T-helper 17 cell (primary cell): ENCODE measurements at regions not wholly inside any gene's neighbourhood (a gene's known extent, or its start where the extent isn't known, plus 50 kb on each side); places are given as distances from the start of the nearest gene placed in this dataset.

Source experiments
- ATAC-seq: fragments of 150-1000 bp; cut with Tn5 transposase; 2 replicates; pipeline ENCODE4 v1.10.0; 2021; ENCODE audit warnings: mild to moderate bottlenecking, moderate library complexity
- DNase-seq, 3 donors: peaks; one replicate each; pipeline versions ENCODE4 v3.0.0 to v3.0.0-alpha.2; 2020 to 2021
- H3K9me3 ChIP-seq: one replicate; pipeline ENCODE4 v1.7.0; 2013; ENCODE audit warnings: low read length, mild to moderate bottlenecking; ENCODE audit not compliant: control insufficient read depth, poor library complexity, severe bottlenecking
- H3K27ac Mint-ChIP-seq: one replicate; pipeline ENCODE4 v1.8.0; 2022; ENCODE audit warnings: mild to moderate bottlenecking, moderate library complexity, mixed read lengths
- H3K27me3 Mint-ChIP-seq: one replicate; pipeline ENCODE4 v1.8.0; 2022; ENCODE audit warnings: mixed read lengths
- H3K36me3 Mint-ChIP-seq: one replicate; pipeline ENCODE4 v1.8.0; 2022; ENCODE audit warnings: low read depth, mixed read lengths
- H3K4me1 Mint-ChIP-seq: one replicate; pipeline ENCODE4 v1.8.0; 2022; ENCODE audit warnings: mild to moderate bottlenecking, mixed read lengths
- H3K4me3 Mint-ChIP-seq: one replicate; pipeline ENCODE4 v1.8.0; 2022; ENCODE audit warnings: mild to moderate bottlenecking, moderate library complexity, mixed read lengths

- DNase-seq (no peak), ATAC-seq (no peak)
- Mint-ChIP-seq H3K4me1 (no peaks in the 10 kb centered on the region), H3K27me3 (no peaks in the 10 kb centered on the region), H3K4me3 (no peak overlapping the region), H3K27ac (no peak overlapping the region), H3K36me3 (no peaks in the 10 kb centered on the region)
- no peaks in the 10 kb centered on the region for H3K9me3 ChIP-seq
These were observed 1406.3 kb upstream of the CELF4 start for GRCh38 chr18:38971881-38972280.

- Mint-ChIP-seq H3K4me3 (no peak overlapping the region), H3K27me3 (peaks cover 26% of the 10 kb centered on the region), H3K4me1 (no peaks in the 10 kb centered on the region), H3K27ac (no peak overlapping the region), H3K36me3 (no peaks in the 10 kb centered on the region)
- DNase-seq (no peak), ATAC-seq (no peak)
- H3K9me3 ChIP-seq: no peaks in the 10 kb centered on the region
These were observed 1401.2 kb upstream of the CELF4 start for GRCh38 chr18:38966841-38967240.

GRCh38 chr18:38963943-38964660, 1398.5 kb upstream of the CELF4 start:
- no peak for ATAC-seq
- Mint-ChIP-seq H3K27ac (no peak overlapping the region), H3K36me3 (no peaks in the 10 kb centered on the region), H3K4me1 (no peaks in the 10 kb centered on the region), H3K27me3 (peaks cover 27% of the 10 kb centered on the region), H3K4me3 (no peak overlapping the region)
- H3K9me3 ChIP-seq: no peaks in the 10 kb centered on the region
- DNase-seq: no peak

GRCh38 chr18:38961880-38962279, 1396.3 kb upstream of the CELF4 start:
- no peak overlapping the region for H3K4me3 Mint-ChIP-seq
- no peak overlapping the region for H3K27ac Mint-ChIP-seq
- H3K27me3 Mint-ChIP-seq: peaks cover 32% of the 10 kb centered on the region
- DNase-seq (no peak), ATAC-seq (no peak)
- H3K4me1 Mint-ChIP-seq: no peaks in the 10 kb centered on the region
- no peaks in the 10 kb centered on the region for H3K36me3 Mint-ChIP-seq
- no peaks in the 10 kb centered on the region for H3K9me3 ChIP-seq

- H3K4me3 Mint-ChIP-seq: no peak overlapping the region
- H3K4me1 Mint-ChIP-seq: no peaks in the 10 kb centered on the region
- no peak for ATAC-seq
- DNase-seq: no peak
- H3K27me3 Mint-ChIP-seq: peaks cover 21% of the 10 kb centered on the region
- no peaks in the 10 kb centered on the region for H3K36me3 Mint-ChIP-seq
- no peaks in the 10 kb centered on the region for H3K9me3 ChIP-seq
- H3K27ac Mint-ChIP-seq: no peak overlapping the region
These were observed 1392.1 kb upstream of the CELF4 start for GRCh38 chr18:38957736-38958135.

GRCh38 chr18:38956068-38956467, 1390.5 kb upstream of the CELF4 start:
- H3K9me3 ChIP-seq: no peaks in the 10 kb centered on the region
- Mint-ChIP-seq H3K27me3 (peaks cover 13% of the 10 kb centered on the region), H3K4me3 (no peak overlapping the region), H3K4me1 (no peaks in the 10 kb centered on the region), H3K36me3 (no peaks in the 10 kb centered on the region), H3K27ac (no peak overlapping the region)
- DNase-seq (no peak), ATAC-seq (no peak)

GRCh38 chr18:38951633-38952032, 1386.0 kb upstream of the CELF4 start:
- no peak overlapping the region for H3K27ac Mint-ChIP-seq
- ATAC-seq: no peak
- peaks cover 18% of the 10 kb centered on the region for H3K27me3 Mint-ChIP-seq
- H3K9me3 ChIP-seq: no peaks in the 10 kb centered on the region
- H3K4me3 Mint-ChIP-seq: no peak overlapping the region
- no peaks in the 10 kb centered on the region for H3K36me3 Mint-ChIP-seq
- DNase-seq: no peak
- no peaks in the 10 kb centered on the region for H3K4me1 Mint-ChIP-seq

- H3K27me3 Mint-ChIP-seq: peaks cover 17% of the 10 kb centered on the region
- no peak for DNase-seq
- no peaks in the 10 kb centered on the region for H3K36me3 Mint-ChIP-seq
- H3K9me3 ChIP-seq: no peaks in the 10 kb centered on the region
- no peak overlapping the region for H3K4me3 Mint-ChIP-seq
- no peak overlapping the region for H3K27ac Mint-ChIP-seq
- ATAC-seq: no peak
- H3K4me1 Mint-ChIP-seq: no peaks in the 10 kb centered on the region
These were observed 1382.8 kb upstream of the CELF4 start for GRCh38 chr18:38948436-38948835.

GRCh38 chr18:38944446-38945024, 1378.9 kb upstream of the CELF4 start:
- Mint-ChIP-seq H3K4me3 (no peak overlapping the region), H3K36me3 (peaks cover 2% of the 10 kb centered on the region), H3K27me3 (peaks cover 5% of the 10 kb centered on the region), H3K4me1 (peaks cover 6% of the 10 kb centered on the region), H3K27ac (no peak overlapping the region)
- DNase-seq (no peak), ATAC-seq (no peak)
- no peaks in the 10 kb centered on the region for H3K9me3 ChIP-seq

- H3K4me1 Mint-ChIP-seq: peaks cover 6% of the 10 kb centered on the region
- H3K4me3 Mint-ChIP-seq: peak overlapping the region; percentile 82
- ATAC-seq (no peak), DNase-seq (no peak)
- peak overlapping the region; percentile 93 for H3K27ac Mint-ChIP-seq
- H3K9me3 ChIP-seq: no peaks in the 10 kb centered on the region
- peaks cover 2% of the 10 kb centered on the region for H3K36me3 Mint-ChIP-seq
- peaks cover 5% of the 10 kb centered on the region for H3K27me3 Mint-ChIP-seq
These were observed 1376.3 kb upstream of the CELF4 start for GRCh38 chr18:38941711-38942561.

GRCh38 chr18:38940863-38941531, 1375.4 kb upstream of the CELF4 start:
- Mint-ChIP-seq H3K4me3 (peak overlapping the region; percentile 82), H3K36me3 (peaks cover 2% of the 10 kb centered on the region), H3K27me3 (peaks cover under 1% of the 10 kb centered on the region), H3K4me1 (peaks cover 6% of the 10 kb centered on the region), H3K27ac (peak overlapping the region; percentile 93)
- ATAC-seq (peak; percentile 88), DNase-seq (peak; percentile 20 to 35 (median 32))
- no peaks in the 10 kb centered on the region for H3K9me3 ChIP-seq

- H3K36me3 Mint-ChIP-seq: peaks cover 2% of the 10 kb centered on the region
- H3K4me3 Mint-ChIP-seq: peak overlapping the region; percentile 82
- DNase-seq (no peak), ATAC-seq (peak; percentile 52)
- peaks cover 6% of the 10 kb centered on the region for H3K4me1 Mint-ChIP-seq
- H3K27ac Mint-ChIP-seq: peak overlapping the region; percentile 93
- no peaks in the 10 kb centered on the region for H3K27me3 Mint-ChIP-seq
- no peaks in the 10 kb centered on the region for H3K9me3 ChIP-seq
These were observed 1374.9 kb upstream of the CELF4 start for GRCh38 chr18:38940475-38940862.

GRCh38 chr18:38933910-38934510, 1368.4 kb upstream of the CELF4 start:
- Mint-ChIP-seq H3K27me3 (no peaks in the 10 kb centered on the region), H3K4me3 (no peak overlapping the region), H3K27ac (peak overlapping the region; percentile 3), H3K4me1 (no peaks in the 10 kb centered on the region), H3K36me3 (no peaks in the 10 kb centered on the region)
- DNase-seq: no peak
- ATAC-seq: no peak
- H3K9me3 ChIP-seq: no peaks in the 10 kb centered on the region
